Sigmoid colon (tissue), 4 donors: ENCODE measurements at regions not wholly inside any gene's neighbourhood (a gene's known extent, or its start where the extent isn't known, plus 50 kb on each side); places are given as distances from the start of the nearest gene placed in this dataset.

Experiments used
- EP300 ChIP-seq, 4 donors: sonication (generic); formaldehyde crosslinking; IDR thresholded peaks; one replicate each; pipeline ENCODE4 v1.6.1; 2017; ENCODE audit warnings: antibody characterized with exemption in 4 of 4
- POLR2A ChIP-seq, 2 donors: fragments of 450-650 bp; IDR thresholded peaks; one replicate each; pipeline ENCODE4 v1.6.1; 2016; ENCODE audit warnings: antibody characterized with exemption in 2 of 2, mild to moderate bottlenecking in 2 of 2, moderate library complexity in 2 of 2
- TF ChIP-seq, protein P1 (sequence below), 4 experiments: fragments of 450-650 bp in 3 of 4; fragments of 200-600 bp in 1 of 4; IDR thresholded peaks; one replicate each; pipeline ENCODE4 v1.5.1; 2016 to 2019; ENCODE audit warnings: antibody characterized with exemption in 4 of 4, mild to moderate bottlenecking in 3 of 4, moderate library complexity in 2 of 4

DNA sequence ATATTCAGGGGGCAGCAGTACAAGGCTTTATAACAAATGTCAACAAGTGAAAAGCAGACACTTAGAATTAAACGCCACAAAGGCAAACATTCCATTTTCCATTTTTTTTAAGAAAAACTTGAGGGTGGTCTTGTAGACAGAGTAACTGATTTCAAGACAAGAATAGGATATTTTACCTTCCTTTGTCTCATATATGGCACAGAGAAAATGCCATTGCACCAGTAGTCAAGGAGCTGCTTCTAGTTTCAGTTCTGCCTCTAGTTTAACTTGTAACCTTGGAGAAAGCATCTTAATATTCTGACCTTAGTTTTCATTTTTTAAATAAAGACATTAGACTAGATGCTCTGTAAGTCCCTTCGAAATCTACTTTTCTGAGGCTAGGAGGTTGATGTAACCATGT is 355.3 kb upstream of the KCNN2 start:
- TF ChIP-seq EP300 (IDR thresholded peaks at IDR 0.05) (no peak), POLR2A (IDR thresholded peaks at IDR 0.05) (no peak)
- TF ChIP-seq, protein P1, sequence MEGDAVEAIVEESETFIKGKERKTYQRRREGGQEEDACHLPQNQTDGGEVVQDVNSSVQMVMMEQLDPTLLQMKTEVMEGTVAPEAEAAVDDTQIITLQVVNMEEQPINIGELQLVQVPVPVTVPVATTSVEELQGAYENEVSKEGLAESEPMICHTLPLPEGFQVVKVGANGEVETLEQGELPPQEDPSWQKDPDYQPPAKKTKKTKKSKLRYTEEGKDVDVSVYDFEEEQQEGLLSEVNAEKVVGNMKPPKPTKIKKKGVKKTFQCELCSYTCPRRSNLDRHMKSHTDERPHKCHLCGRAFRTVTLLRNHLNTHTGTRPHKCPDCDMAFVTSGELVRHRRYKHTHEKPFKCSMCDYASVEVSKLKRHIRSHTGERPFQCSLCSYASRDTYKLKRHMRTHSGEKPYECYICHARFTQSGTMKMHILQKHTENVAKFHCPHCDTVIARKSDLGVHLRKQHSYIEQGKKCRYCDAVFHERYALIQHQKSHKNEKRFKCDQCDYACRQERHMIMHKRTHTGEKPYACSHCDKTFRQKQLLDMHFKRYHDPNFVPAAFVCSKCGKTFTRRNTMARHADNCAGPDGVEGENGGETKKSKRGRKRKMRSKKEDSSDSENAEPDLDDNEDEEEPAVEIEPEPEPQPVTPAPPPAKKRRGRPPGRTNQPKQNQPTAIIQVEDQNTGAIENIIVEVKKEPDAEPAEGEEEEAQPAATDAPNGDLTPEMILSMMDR (IDR thresholded peaks at IDR 0.05): no peak
